Ascending aorta (tissue), 2 donors: ENCODE measurements at regions not wholly inside any gene's neighbourhood (a gene's known extent, or its start where the extent isn't known, plus 50 kb on each side); places are given as distances from the start of the nearest gene placed in this dataset.

ENCODE experiments used
- DNase-seq, 2 donors: peaks; one replicate each; pipeline ENCODE4 v3.0.0-alpha.2; 2019; ENCODE audit warnings: low spot score in 2 of 2
- H3K27ac ChIP-seq, 2 donors: fragments of 200-600 bp; sonication (generic); one replicate each; pipeline ENCODE4 v1.5.1; 2016 to 2017; ENCODE audit warnings: mild to moderate bottlenecking in 1 of 2
- H3K27me3 ChIP-seq: fragments of 200-600 bp; sonication (generic); one replicate; pipeline ENCODE4 v1.5.1; 2017
- H3K36me3 ChIP-seq, 2 donors: fragments of 200-600 bp; sonication (generic); one replicate each; pipeline ENCODE4 v1.5.1; 2016
- H3K4me1 ChIP-seq, 2 donors: fragments of 200-600 bp; sonication (generic); one replicate each; pipeline ENCODE4 v1.5.1; 2016 to 2017; ENCODE audit warnings: mild to moderate bottlenecking in 1 of 2
- H3K4me3 ChIP-seq, 2 donors: fragments of 200-600 bp; sonication (generic); one replicate each; pipeline ENCODE4 v1.5.1; 2016 to 2017; ENCODE audit warnings: mild to moderate bottlenecking in 1 of 2
- H3K9me3 ChIP-seq, 2 donors: fragments of 200-600 bp; sonication (generic); one replicate each; pipeline ENCODE4 v1.5.1; 2016
- CTCF ChIP-seq, 3 experiments: fragments of 200-600 bp in 2 of 3; fragments of 450-650 bp in 1 of 3; sonication (generic) in 2 of 3; IDR thresholded peaks; one replicate each; pipeline ENCODE4 v1.5.1; 2016 to 2019; ENCODE audit warnings: antibody characterized with exemption in 3 of 3, mild to moderate bottlenecking in 1 of 3, moderate library complexity in 1 of 3
- intact Hi-C: fragments of 100-400 bp; cut with DNase I; formaldehyde crosslinking; loops from one replicate; pipeline ENCODE4 v1.15.1; 2023

GRCh38 chr9:82567953-82568352 is 495.0 kb downstream of the RASEF start:
- intact Hi-C loops, result no loop called here
- DNase-seq, result no peak
- no peak for TF ChIP-seq CTCF (IDR thresholded peaks at IDR 0.05)
- Histone ChIP-seq H3K27me3 (no peaks in the 10 kb centered on the region), H3K36me3 (no peaks in the 10 kb centered on the region), H3K4me1 (no peaks in the 10 kb centered on the region), H3K4me3 (no peak overlapping the region), H3K27ac (no peak overlapping the region), H3K9me3 (peaks cover 0 to 1% of the 10 kb centered on the region in 2 donors)

DNA sequence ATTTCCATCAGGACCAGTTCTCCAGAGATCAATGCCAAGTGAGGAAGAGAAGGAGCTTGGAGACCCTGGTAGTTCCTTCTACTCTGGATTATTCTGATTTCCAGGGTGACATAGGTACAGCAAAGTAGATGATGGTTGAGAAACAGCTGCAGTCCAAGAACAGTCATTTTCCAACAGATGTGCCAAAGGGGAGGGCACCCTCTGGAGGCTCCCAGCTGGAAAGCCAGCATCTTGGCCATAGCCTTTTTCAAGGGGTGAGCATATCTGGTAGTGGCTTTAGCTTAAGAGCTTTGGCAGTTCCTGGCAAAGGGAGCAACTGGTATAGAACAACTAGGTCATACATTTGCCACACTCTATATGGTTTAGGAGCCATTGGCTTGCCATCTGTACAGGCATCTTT is 492.7 kb downstream of the RASEF start:
- H3K27ac ChIP-seq, result no peak overlapping the region
- DNase-seq, result no peak
- TF ChIP-seq CTCF (IDR thresholded peaks at IDR 0.05), result no peak
- peaks cover 0 to 6% of the 10 kb centered on the region in 2 donors for H3K9me3 ChIP-seq
- H3K36me3 ChIP-seq, result no peaks in the 10 kb centered on the region
- H3K4me3 ChIP-seq, result no peak overlapping the region
- H3K4me1 ChIP-seq, result no peaks in the 10 kb centered on the region
- intact Hi-C loops, result no loop called here
- H3K27me3 ChIP-seq, result no peaks in the 10 kb centered on the region

GRCh38 chr9:82571540-82571939 is 491.4 kb downstream of the RASEF start:
- no peak for TF ChIP-seq CTCF (IDR thresholded peaks at IDR 0.05)
- Histone ChIP-seq H3K4me1 (no peaks in the 10 kb centered on the region), H3K9me3 (peaks cover 0 to 8% of the 10 kb centered on the region in 2 donors), H3K36me3 (no peaks in the 10 kb centered on the region), H3K27me3 (no peaks in the 10 kb centered on the region), H3K27ac (no peak overlapping the region), H3K4me3 (no peak overlapping the region)
- DNase-seq, result no peak
- intact Hi-C loops, result no loop called here

- TF ChIP-seq CTCF (IDR thresholded peaks at IDR 0.05), result no peak
- no peaks in the 10 kb centered on the region for H3K4me1 ChIP-seq
- H3K4me3 ChIP-seq, result no peak overlapping the region
- intact Hi-C loops, result no loop called here
- no peaks in the 10 kb centered on the region for H3K27me3 ChIP-seq
- H3K9me3 ChIP-seq, result peaks cover 0 to 8% of the 10 kb centered on the region in 2 donors
- no peak overlapping the region for H3K27ac ChIP-seq
- no peak for DNase-seq
- H3K36me3 ChIP-seq, result no peaks in the 10 kb centered on the region
Observed at GRCh38 chr9:82572146-82572545, 490.8 kb downstream of the RASEF start.

DNA sequence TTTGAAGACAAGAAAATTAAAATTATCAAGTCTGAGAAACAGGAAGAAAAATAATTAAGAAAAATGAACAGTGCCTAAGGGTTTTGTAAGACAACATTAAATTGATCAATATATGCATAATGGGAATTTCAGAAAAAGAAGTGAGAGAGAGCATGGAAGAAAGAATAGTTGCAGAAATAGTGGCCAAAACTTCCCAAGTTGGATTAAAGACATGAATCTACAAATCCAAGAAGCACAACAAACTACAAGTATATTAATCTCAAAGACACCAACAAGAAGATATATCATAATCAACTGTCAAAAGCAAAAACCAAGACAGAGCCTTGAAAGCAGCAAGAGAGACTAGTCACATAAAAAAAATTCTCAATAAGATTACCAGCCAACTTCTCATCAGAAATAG is 488.0 kb downstream of the RASEF start:
- no peak overlapping the region for H3K4me3 ChIP-seq
- H3K27me3 ChIP-seq, result no peaks in the 10 kb centered on the region
- peaks cover 0 to 8% of the 10 kb centered on the region in 2 donors for H3K9me3 ChIP-seq
- H3K36me3 ChIP-seq, result no peaks in the 10 kb centered on the region
- intact Hi-C loops, result no loop called here
- H3K4me1 ChIP-seq, result no peaks in the 10 kb centered on the region
- DNase-seq, result no peak
- no peak for TF ChIP-seq CTCF (IDR thresholded peaks at IDR 0.05)
- H3K27ac ChIP-seq, result no peak overlapping the region

GRCh38 chr9:82580921-82581320 is 482.0 kb downstream of the RASEF start:
- Histone ChIP-seq H3K36me3 (no peaks in the 10 kb centered on the region), H3K4me3 (no peak overlapping the region), H3K27me3 (no peaks in the 10 kb centered on the region), H3K27ac (no peak overlapping the region), H3K4me1 (no peaks in the 10 kb centered on the region), H3K9me3 (no peaks in the 10 kb centered on the region)
- intact Hi-C loops, result no loop called here
- DNase-seq, result no peak
- TF ChIP-seq CTCF (IDR thresholded peaks at IDR 0.05), result no peak
